Astrocyte (in vitro differentiated cells and primary cell): ENCODE measurements at regions not wholly inside any gene's neighbourhood (a gene's known extent, or its start where the extent isn't known, plus 50 kb on each side); places are given as distances from the start of the nearest gene placed in this dataset.

Experiments
- DNase-seq: peaks from one replicate; pipeline ENCODE4 v3.0.0-alpha.2; 2010; ENCODE audit warnings: low read depth
- FAIRE-seq: peaks from 2 replicates; lab custom pipeline; 2011; peaks lifted over from hg19 to GRCh38; lab: Jason Lieb, UNC
- H2AFZ ChIP-seq: 2 replicates; pipeline ENCODE4 v1.6.0; 2012; ENCODE audit warnings: low read depth, low read length, inconsistent platforms
- H3K27ac ChIP-seq: 2 replicates; pipeline ENCODE4 v1.5.1; 2011; ENCODE audit warnings: low read depth, low read length, inconsistent platforms
- H3K27me3 ChIP-seq: 2 replicates; pipeline ENCODE4 v1.6.0; 2011; ENCODE audit warnings: low read length, inconsistent platforms; ENCODE audit not compliant: insufficient read depth
- H3K36me3 ChIP-seq: 2 replicates; pipeline ENCODE4 v1.5.1; 2011; ENCODE audit warnings: low read length, inconsistent platforms; ENCODE audit not compliant: insufficient read depth
- H3K4me1 ChIP-seq: 2 replicates; pipeline ENCODE4 v1.5.1; 2011; ENCODE audit warnings: low read length, inconsistent platforms; ENCODE audit not compliant: insufficient read depth
- H3K4me2 ChIP-seq: 2 replicates; pipeline ENCODE4 v1.6.0; 2012; ENCODE audit warnings: low read length, inconsistent platforms
- H3K4me3 ChIP-seq: 2 replicates; pipeline ENCODE4 v1.5.1; 2011; ENCODE audit warnings: low read depth, mild to moderate bottlenecking, low read length, inconsistent platforms; ENCODE audit not compliant: insufficient read depth
- H3K79me2 ChIP-seq: 2 replicates; pipeline ENCODE4 v1.6.0; 2012; ENCODE audit warnings: mild to moderate bottlenecking, low read length, inconsistent platforms; ENCODE audit not compliant: insufficient read depth
- H3K9ac ChIP-seq: 2 replicates; pipeline ENCODE4 v1.6.0; 2012; ENCODE audit warnings: mild to moderate bottlenecking, low read length, inconsistent platforms
- H3K9me3 ChIP-seq: 2 replicates; pipeline ENCODE4 v1.5.1; 2012; ENCODE audit warnings: low read depth, mild to moderate bottlenecking, low read length, inconsistent platforms; ENCODE audit not compliant: insufficient read depth
- H4K20me1 ChIP-seq: 2 replicates; pipeline ENCODE4 v1.6.0; 2012; ENCODE audit warnings: low read length, inconsistent platforms; ENCODE audit not compliant: insufficient read depth
- H3K27ac Mint-ChIP-seq: one replicate; pipeline ENCODE4 v1.8.0; 2021; ENCODE audit warnings: mild to moderate bottlenecking, mixed read lengths; ENCODE audit not compliant: unreplicated experiment
- H3K27me3 Mint-ChIP-seq: one replicate; pipeline ENCODE4 v1.8.0; 2021; ENCODE audit warnings: low read depth, mixed read lengths; ENCODE audit not compliant: unreplicated experiment
- H3K36me3 Mint-ChIP-seq: one replicate; pipeline ENCODE4 v1.8.0; 2021; ENCODE audit warnings: low read depth, mixed read lengths; ENCODE audit not compliant: unreplicated experiment
- H3K4me1 Mint-ChIP-seq: one replicate; pipeline ENCODE4 v1.8.0; 2021; ENCODE audit warnings: low read depth, mixed read lengths; ENCODE audit not compliant: unreplicated experiment
- H3K4me3 Mint-ChIP-seq: one replicate; pipeline ENCODE4 v1.8.0; 2021; ENCODE audit warnings: mild to moderate bottlenecking, moderate library complexity, mixed read lengths; ENCODE audit not compliant: unreplicated experiment
- H3K9me3 Mint-ChIP-seq: one replicate; pipeline ENCODE4 v1.8.0; 2021; ENCODE audit warnings: mild to moderate bottlenecking, mixed read lengths; ENCODE audit not compliant: unreplicated experiment
- EZH2 ChIP-seq: IDR thresholded peaks from 2 replicates; pipeline ENCODE4 v1.6.1; 2012; ENCODE audit warnings: mild to moderate bottlenecking, low read length, inconsistent platforms; ENCODE audit not compliant: insufficient read depth
- TF ChIP-seq, protein P1 (sequence below): IDR thresholded peaks from 2 replicates; pipeline ENCODE4 v1.5.1; 2011; ENCODE audit warnings: low read depth, mild to moderate bottlenecking, inconsistent platforms, low read length, moderate library complexity; ENCODE audit not compliant: insufficient read depth

DNA sequence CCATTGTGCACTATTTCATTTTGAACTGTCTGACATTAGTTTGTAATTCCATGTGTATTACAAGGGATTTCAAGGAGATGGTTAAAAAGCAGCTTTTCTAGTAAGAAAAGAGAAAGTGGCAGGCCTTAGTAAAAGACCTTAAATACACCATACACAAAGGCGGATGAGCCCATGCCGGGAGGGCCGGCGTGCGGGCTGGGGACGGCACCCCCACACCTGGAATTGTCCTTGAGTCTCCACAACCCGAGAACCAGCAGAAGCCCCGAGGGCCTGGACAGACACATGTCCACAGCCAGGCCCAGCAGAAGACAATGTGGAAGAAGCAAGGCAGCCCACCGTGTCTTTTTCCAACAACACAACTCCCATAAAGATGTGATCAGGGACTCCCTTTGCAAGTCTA is 123.7 kb upstream of the TCERG1L start:
- Histone ChIP-seq H3K9me3 (peaks cover under 1% of the 10 kb centered on the region), H3K4me3 (no peak overlapping the region), H4K20me1 (no peaks in the 10 kb centered on the region), H3K9ac (no peak overlapping the region), H3K36me3 (no peaks in the 10 kb centered on the region), H3K4me2 (no peak overlapping the region), H3K27me3 (no peaks in the 10 kb centered on the region), H3K79me2 (no peaks in the 10 kb centered on the region), H3K27ac (no peak overlapping the region), H3K4me1 (no peaks in the 10 kb centered on the region), H2AFZ (no peak overlapping the region)
- TF ChIP-seq, protein P1, sequence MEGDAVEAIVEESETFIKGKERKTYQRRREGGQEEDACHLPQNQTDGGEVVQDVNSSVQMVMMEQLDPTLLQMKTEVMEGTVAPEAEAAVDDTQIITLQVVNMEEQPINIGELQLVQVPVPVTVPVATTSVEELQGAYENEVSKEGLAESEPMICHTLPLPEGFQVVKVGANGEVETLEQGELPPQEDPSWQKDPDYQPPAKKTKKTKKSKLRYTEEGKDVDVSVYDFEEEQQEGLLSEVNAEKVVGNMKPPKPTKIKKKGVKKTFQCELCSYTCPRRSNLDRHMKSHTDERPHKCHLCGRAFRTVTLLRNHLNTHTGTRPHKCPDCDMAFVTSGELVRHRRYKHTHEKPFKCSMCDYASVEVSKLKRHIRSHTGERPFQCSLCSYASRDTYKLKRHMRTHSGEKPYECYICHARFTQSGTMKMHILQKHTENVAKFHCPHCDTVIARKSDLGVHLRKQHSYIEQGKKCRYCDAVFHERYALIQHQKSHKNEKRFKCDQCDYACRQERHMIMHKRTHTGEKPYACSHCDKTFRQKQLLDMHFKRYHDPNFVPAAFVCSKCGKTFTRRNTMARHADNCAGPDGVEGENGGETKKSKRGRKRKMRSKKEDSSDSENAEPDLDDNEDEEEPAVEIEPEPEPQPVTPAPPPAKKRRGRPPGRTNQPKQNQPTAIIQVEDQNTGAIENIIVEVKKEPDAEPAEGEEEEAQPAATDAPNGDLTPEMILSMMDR: no peak
- no peak for TF ChIP-seq EZH2
- H3K4me3 Mint-ChIP-seq: no peak overlapping the region
- DNase-seq: no peak
- H3K9me3 Mint-ChIP-seq: peaks cover 5% of the 10 kb centered on the region
- no peak for FAIRE-seq
- H3K4me1 Mint-ChIP-seq: no peaks in the 10 kb centered on the region
- H3K36me3 Mint-ChIP-seq: no peaks in the 10 kb centered on the region
- peaks cover 29% of the 10 kb centered on the region for H3K27me3 Mint-ChIP-seq
- H3K27ac Mint-ChIP-seq: no peak overlapping the region

DNA sequence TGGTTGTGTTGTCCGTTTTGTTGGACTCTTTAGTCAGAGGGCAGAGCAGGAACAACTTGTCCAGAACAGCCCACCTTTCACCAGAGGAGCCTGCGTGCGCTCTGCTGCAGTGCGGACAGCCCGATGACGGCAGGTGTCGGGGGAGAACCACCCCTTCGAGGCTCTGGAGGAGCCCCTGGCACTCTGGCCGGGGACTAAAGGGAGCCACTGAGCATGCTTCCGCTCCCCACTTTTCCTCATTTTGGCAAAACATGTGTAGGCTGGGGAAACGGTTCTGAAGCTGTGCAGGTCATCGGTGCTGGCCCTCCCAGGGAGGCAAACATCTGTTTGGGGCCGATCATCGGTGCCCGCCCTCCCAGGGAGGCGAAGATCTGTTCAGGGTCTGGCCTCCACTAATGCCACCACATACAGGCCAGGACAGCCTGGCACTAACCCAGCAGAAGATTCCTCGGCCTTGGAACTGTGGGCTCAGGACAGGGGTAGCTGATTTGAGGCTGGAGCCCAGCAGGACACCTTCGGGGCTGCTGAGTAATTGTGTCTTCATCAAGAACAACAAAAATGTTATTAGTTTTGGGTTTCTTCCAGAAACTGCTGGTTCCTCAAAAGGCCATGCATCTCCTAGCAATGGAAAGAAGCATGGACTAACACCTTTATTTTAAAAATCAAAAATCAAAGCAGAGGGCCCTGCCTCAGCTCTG is 124.4 kb upstream of the TCERG1L start:
- Histone ChIP-seq H3K27me3 (no peaks in the 10 kb centered on the region), H3K9me3 (no peaks in the 10 kb centered on the region), H3K36me3 (no peaks in the 10 kb centered on the region), H2AFZ (no peak overlapping the region), H3K4me1 (no peaks in the 10 kb centered on the region), H3K9ac (no peak overlapping the region), H3K27ac (no peak overlapping the region), H4K20me1 (no peaks in the 10 kb centered on the region), H3K4me2 (no peak overlapping the region), H3K79me2 (no peaks in the 10 kb centered on the region), H3K4me3 (no peak overlapping the region)
- peaks cover 7% of the 10 kb centered on the region for H3K9me3 Mint-ChIP-seq
- H3K36me3 Mint-ChIP-seq: no peaks in the 10 kb centered on the region
- H3K27me3 Mint-ChIP-seq: peaks cover 29% of the 10 kb centered on the region
- DNase-seq (no peak), FAIRE-seq (no peak)
- no peak overlapping the region for H3K27ac Mint-ChIP-seq
- no peak for TF ChIP-seq EZH2
- TF ChIP-seq, protein P1: no peak
- no peaks in the 10 kb centered on the region for H3K4me1 Mint-ChIP-seq
- no peak overlapping the region for H3K4me3 Mint-ChIP-seq

DNA sequence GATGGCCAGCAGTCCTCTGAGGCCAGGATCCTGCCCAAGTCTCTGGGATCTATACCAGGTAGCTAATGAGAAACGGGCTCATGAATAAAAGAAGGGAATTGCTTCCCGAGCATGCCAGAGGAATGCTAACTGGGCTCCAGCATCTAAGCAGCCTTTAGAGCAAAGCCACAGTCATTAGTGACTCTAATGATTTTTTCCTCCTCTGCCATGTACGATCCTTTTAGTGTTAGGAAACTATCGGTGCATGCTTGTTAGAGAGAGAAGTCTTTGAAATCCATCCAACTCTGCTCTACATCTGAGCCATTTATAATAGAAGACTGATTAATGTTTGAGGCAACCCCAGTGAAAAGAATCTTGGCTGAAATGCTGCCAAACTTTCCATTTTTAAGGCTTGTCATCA is 124.9 kb upstream of the TCERG1L start:
- no peaks in the 10 kb centered on the region for H3K9me3 ChIP-seq
- no peaks in the 10 kb centered on the region for H3K36me3 Mint-ChIP-seq
- no peak for FAIRE-seq
- DNase-seq: no peak
- TF ChIP-seq, protein P1: no peak
- TF ChIP-seq EZH2: no peak
- H4K20me1 ChIP-seq: no peaks in the 10 kb centered on the region
- H2AFZ ChIP-seq: no peak overlapping the region
- H3K4me3 ChIP-seq: no peak overlapping the region
- H3K4me3 Mint-ChIP-seq: no peak overlapping the region
- H3K4me1 Mint-ChIP-seq: no peaks in the 10 kb centered on the region
- peaks cover 28% of the 10 kb centered on the region for H3K27me3 Mint-ChIP-seq
- no peaks in the 10 kb centered on the region for H3K27me3 ChIP-seq
- H3K36me3 ChIP-seq: no peaks in the 10 kb centered on the region
- H3K27ac ChIP-seq: no peak overlapping the region
- peaks cover 7% of the 10 kb centered on the region for H3K9me3 Mint-ChIP-seq
- H3K9ac ChIP-seq: no peak overlapping the region
- no peaks in the 10 kb centered on the region for H3K79me2 ChIP-seq
- no peaks in the 10 kb centered on the region for H3K4me1 ChIP-seq
- no peak overlapping the region for H3K4me2 ChIP-seq
- H3K27ac Mint-ChIP-seq: no peak overlapping the region
